Colonic mucosa (tissue), 4 donors: ENCODE measurements at regions not wholly inside any gene's neighbourhood (a gene's known extent, or its start where the extent isn't known, plus 50 kb on each side); places are given as distances from the start of the nearest gene placed in this dataset.

Source experiments
- DNase-seq: peaks from one replicate; pipeline ENCODE4 v3.0.0-alpha.2; 2020
- H3K27ac ChIP-seq: fragments of 200-600 bp; one replicate; pipeline ENCODE4 v1.8.0; 2021
- H3K27me3 ChIP-seq: fragments of 200-600 bp; one replicate; pipeline ENCODE4 v1.8.0; 2021
- H3K36me3 ChIP-seq: fragments of 200-600 bp; one replicate; pipeline ENCODE4 v1.8.0; 2021
- H3K4me1 ChIP-seq: fragments of 200-600 bp; one replicate; pipeline ENCODE4 v1.8.0; 2021; ENCODE audit warnings: mild to moderate bottlenecking
- H3K4me3 ChIP-seq: fragments of 200-600 bp; one replicate; pipeline ENCODE4 v1.8.0; 2021
- H3K9ac ChIP-seq, 2 donors: one replicate each; pipeline ENCODE4 v1.7.0; 2013; ENCODE audit warnings: control low read depth in 2 of 2, low read depth in 2 of 2, low read length in 2 of 2
- H3K9me3 ChIP-seq: fragments of 200-600 bp; one replicate; pipeline ENCODE4 v1.8.0; 2021
- intact Hi-C: fragments of 100-400 bp; cut with DNase I; formaldehyde crosslinking; loops from one replicate; pipeline ENCODE4 v1.14.1; 2022
- TF ChIP-seq, protein P1 (sequence below): fragments of 200-600 bp; IDR thresholded peaks from one replicate; pipeline ENCODE4 v1.8.0; 2022; ENCODE audit warnings: antibody characterized with exemption, mild to moderate bottlenecking
- donor health status: healthy.
- donor health status: DM: no; HTN: no; CAD: no.
- donor health status: DM: no; HTN: no; CAD: no.

DNA sequence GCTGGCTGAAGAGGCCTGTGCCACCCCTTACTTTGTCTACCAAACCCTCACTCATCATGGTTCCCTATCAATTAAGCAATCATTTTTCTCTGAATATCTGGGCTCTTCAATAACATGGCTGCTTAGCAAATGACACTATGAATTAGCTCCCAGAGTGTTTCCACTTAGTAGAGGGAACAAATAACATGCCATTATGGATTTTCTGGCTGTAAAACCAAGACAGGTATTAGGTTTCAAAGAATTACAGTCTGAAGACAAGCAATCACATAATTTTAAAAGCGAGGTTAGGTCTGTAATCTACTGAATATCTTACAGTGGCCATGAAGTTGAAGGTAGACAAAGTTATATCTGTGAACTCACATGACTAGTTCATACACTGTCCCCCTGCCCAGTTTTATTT lies 220.8 kb upstream of the PHYHIPL start:
- Histone ChIP-seq H3K27me3 (no peaks in the 10 kb centered on the region), H3K9me3 (no peaks in the 10 kb centered on the region), H3K4me1 (no peaks in the 10 kb centered on the region), H3K9ac (no peak overlapping the region), H3K4me3 (no peak overlapping the region), H3K27ac (no peak overlapping the region), H3K36me3 (no peaks in the 10 kb centered on the region)
- TF ChIP-seq, protein P1, sequence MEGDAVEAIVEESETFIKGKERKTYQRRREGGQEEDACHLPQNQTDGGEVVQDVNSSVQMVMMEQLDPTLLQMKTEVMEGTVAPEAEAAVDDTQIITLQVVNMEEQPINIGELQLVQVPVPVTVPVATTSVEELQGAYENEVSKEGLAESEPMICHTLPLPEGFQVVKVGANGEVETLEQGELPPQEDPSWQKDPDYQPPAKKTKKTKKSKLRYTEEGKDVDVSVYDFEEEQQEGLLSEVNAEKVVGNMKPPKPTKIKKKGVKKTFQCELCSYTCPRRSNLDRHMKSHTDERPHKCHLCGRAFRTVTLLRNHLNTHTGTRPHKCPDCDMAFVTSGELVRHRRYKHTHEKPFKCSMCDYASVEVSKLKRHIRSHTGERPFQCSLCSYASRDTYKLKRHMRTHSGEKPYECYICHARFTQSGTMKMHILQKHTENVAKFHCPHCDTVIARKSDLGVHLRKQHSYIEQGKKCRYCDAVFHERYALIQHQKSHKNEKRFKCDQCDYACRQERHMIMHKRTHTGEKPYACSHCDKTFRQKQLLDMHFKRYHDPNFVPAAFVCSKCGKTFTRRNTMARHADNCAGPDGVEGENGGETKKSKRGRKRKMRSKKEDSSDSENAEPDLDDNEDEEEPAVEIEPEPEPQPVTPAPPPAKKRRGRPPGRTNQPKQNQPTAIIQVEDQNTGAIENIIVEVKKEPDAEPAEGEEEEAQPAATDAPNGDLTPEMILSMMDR, result no peak
- intact Hi-C loops, result no loop called here
- no peak for DNase-seq

DNA sequence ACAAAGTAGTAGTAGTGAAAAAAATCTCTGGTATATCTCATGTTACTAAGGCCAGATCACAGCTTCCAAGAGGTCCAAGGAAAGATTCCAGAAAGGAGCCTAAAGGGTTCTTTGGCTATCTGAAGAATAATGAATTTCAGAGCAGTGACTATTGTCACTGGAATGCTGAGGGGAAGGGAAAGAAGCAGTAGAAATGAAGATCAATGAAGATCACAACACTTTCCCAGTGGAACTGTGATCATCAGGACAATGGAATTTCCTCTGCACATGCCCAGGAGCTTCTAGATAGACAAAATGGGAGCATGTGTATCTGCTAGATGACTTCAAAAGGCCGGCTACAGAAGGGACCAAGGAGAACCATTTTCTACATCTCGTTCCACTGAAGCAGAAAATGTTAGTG lies 219.5 kb upstream of the PHYHIPL start:
- TF ChIP-seq, protein P1, result no peak
- DNase-seq, result no peak
- Histone ChIP-seq H3K36me3 (no peaks in the 10 kb centered on the region), H3K4me3 (no peak overlapping the region), H3K9ac (no peak overlapping the region), H3K27me3 (no peaks in the 10 kb centered on the region), H3K27ac (no peak overlapping the region), H3K9me3 (no peaks in the 10 kb centered on the region), H3K4me1 (no peaks in the 10 kb centered on the region)
- intact Hi-C loops, result no loop called here

DNA sequence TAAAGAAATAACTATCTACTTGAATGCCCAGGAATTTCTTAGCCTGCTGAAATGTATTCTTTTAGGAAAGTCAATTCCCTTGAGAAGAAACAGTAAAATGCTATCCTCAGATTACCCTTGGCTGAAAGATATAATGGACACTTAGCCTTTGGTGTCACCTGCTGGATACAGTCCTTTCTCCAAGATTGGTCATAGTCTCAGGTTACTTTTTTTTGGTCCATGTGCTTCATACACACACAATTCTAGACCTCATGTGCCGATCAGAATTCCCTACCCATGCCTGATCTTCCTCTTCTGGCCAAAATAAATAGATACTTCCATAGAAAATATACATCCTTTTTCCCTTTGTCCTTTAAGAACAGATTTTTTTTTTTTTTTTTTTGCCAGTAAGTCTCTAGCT lies 218.9 kb upstream of the PHYHIPL start:
- Histone ChIP-seq H3K9ac (no peak overlapping the region), H3K9me3 (no peaks in the 10 kb centered on the region), H3K4me3 (no peak overlapping the region), H3K27ac (no peak overlapping the region), H3K4me1 (no peaks in the 10 kb centered on the region), H3K36me3 (no peaks in the 10 kb centered on the region), H3K27me3 (no peaks in the 10 kb centered on the region)
- DNase-seq, result no peak
- TF ChIP-seq, protein P1, result no peak
- intact Hi-C loops, result no loop called here

DNA sequence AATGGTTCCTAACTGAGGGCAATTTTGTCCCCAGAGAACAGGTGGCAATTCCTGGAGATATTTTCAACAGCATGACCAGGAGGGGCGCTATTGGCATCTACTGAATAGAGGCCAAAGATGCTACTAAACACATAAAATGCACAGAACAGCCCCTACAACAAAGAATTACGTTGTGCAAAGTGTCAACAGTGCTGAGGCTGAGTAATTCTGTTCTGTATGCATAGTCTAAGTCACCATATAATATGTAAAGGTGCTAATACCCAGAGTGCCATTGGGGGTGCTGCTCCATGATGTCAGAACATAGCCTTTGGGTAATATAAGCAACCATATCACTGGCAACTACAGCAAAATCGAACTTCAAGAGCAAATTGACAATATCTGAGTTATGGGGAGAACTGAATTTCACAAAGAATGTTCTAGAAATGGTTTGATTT lies 213.3 kb upstream of the PHYHIPL start:
- H3K4me3 ChIP-seq, result no peak overlapping the region
- no peak overlapping the region for H3K27ac ChIP-seq
- H3K36me3 ChIP-seq, result no peaks in the 10 kb centered on the region
- TF ChIP-seq, protein P1, result no peak
- DNase-seq, result no peak
- no peaks in the 10 kb centered on the region for H3K27me3 ChIP-seq
- H3K9me3 ChIP-seq, result no peaks in the 10 kb centered on the region
- intact Hi-C loops, result no loop called here
- H3K4me1 ChIP-seq, result no peaks in the 10 kb centered on the region
- no peak overlapping the region for H3K9ac ChIP-seq

DNA sequence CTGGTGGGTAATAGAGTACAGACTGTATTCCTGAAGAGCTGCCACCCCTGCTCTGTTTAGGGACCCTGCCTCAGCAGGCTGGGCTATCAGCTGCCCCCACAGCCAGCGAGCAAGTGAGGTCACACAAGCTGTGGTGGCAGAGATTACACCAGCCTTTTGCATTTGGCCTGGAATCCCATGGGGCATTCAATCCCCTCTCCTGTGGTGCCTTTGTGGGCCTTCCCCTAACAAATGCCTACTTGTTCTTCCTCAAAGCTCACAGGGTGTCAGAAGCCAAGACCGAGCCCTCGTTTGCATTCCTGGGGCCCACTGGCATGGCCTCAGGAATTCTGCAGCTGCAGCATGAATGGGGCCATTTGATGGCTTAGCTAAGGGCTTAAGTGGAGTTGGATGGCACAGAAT lies 212.7 kb upstream of the PHYHIPL start:
- TF ChIP-seq, protein P1, result no peak
- H3K4me3 ChIP-seq, result no peak overlapping the region
- no peaks in the 10 kb centered on the region for H3K36me3 ChIP-seq
- no peak overlapping the region for H3K27ac ChIP-seq
- H3K27me3 ChIP-seq, result no peaks in the 10 kb centered on the region
- no peaks in the 10 kb centered on the region for H3K9me3 ChIP-seq
- no peak for DNase-seq
- no peaks in the 10 kb centered on the region for H3K4me1 ChIP-seq
- intact Hi-C loops, result no loop called here
- H3K9ac ChIP-seq, result no peak overlapping the region

DNA sequence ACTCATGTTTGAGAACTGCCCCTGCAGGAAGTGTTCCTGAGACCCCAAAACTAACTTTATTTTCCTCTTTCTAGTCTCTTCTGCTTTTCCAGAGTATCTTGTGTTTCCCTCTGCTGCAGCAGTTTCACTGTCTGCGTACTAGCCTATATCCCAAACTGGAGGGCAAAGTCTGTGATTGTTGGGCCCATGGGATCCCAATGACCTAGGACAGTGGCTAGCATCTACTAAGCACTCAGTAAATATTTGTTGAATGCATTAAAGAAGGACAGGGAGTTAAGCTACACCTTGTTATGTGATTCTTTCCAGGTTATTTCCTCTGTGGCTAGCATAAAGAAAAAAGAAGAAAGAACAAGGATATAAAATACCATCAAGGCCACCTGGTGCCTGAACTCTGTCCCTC lies 210.6 kb upstream of the PHYHIPL start:
- intact Hi-C loops, result no loop called here
- H3K4me1 ChIP-seq, result no peaks in the 10 kb centered on the region
- H3K36me3 ChIP-seq, result no peaks in the 10 kb centered on the region
- no peaks in the 10 kb centered on the region for H3K27me3 ChIP-seq
- no peak overlapping the region for H3K27ac ChIP-seq
- TF ChIP-seq, protein P1, result no peak
- H3K9ac ChIP-seq, result no peak overlapping the region
- DNase-seq, result no peak
- H3K9me3 ChIP-seq, result no peaks in the 10 kb centered on the region
- H3K4me3 ChIP-seq, result no peak overlapping the region
